HG03175 (cell line): ENCODE measurements at regions not wholly inside any gene's neighbourhood (a gene's known extent, or its start where the extent isn't known, plus 50 kb on each side); places are given as distances from the start of the nearest gene placed in this dataset.

Experiments used
- ATAC-seq: cut with Tn5 transposase; IDR thresholded peaks from one replicate; pipeline ENCODE4 v1.9.1; 2021; ENCODE audit warnings: mild to moderate bottlenecking, moderate library complexity; ENCODE audit not compliant: unreplicated experiment

GRCh38 chr13:53466576-53466975 lies 438.0 kb downstream of the OLFM4 start:
- ATAC-seq: no peak

- no peak for ATAC-seq
Observed at GRCh38 chr13:53473397-53473796, 444.8 kb downstream of the OLFM4 start.

- ATAC-seq: no peak
Observed at GRCh38 chr13:53474878-53475277, 446.3 kb downstream of the OLFM4 start.

GRCh38 chr13:53490752-53491151 lies 462.1 kb downstream of the OLFM4 start:
- ATAC-seq: no peak

GRCh38 chr13:53494406-53494805 lies 465.8 kb downstream of the OLFM4 start:
- ATAC-seq: no peak

- ATAC-seq: no peak
Observed at GRCh38 chr13:53499576-53500133, 471.0 kb downstream of the OLFM4 start.

- ATAC-seq: peak; percentile 66
Observed at GRCh38 chr13:53501387-53501786, 472.8 kb downstream of the OLFM4 start.

GRCh38 chr13:53507741-53508140 lies 479.1 kb downstream of the OLFM4 start:
- ATAC-seq: no peak

GRCh38 chr13:53512635-53513034 lies 484.0 kb downstream of the OLFM4 start:
- no peak for ATAC-seq

- no peak for ATAC-seq
Observed at GRCh38 chr13:53513226-53513625, 484.6 kb downstream of the OLFM4 start.

- ATAC-seq: no peak
Observed at GRCh38 chr13:53520132-53520531, 491.5 kb downstream of the OLFM4 start.

GRCh38 chr13:53522034-53522433 lies 493.4 kb downstream of the OLFM4 start:
- no peak for ATAC-seq

GRCh38 chr13:53537586-53537985 lies 509.0 kb downstream of the OLFM4 start:
- ATAC-seq: no peak

- ATAC-seq: no peak
Observed at GRCh38 chr13:53545340-53545941, 516.8 kb downstream of the OLFM4 start.

- no peak for ATAC-seq
Observed at GRCh38 chr13:53560556-53560955, 531.9 kb downstream of the OLFM4 start.

- ATAC-seq: no peak
Observed at GRCh38 chr13:53562419-53562818, 533.8 kb downstream of the OLFM4 start.

GRCh38 chr13:53568491-53568890 lies 539.9 kb downstream of the OLFM4 start:
- no peak for ATAC-seq

GRCh38 chr13:53569453-53569852 lies 540.8 kb downstream of the OLFM4 start:
- no peak for ATAC-seq

GRCh38 chr13:53601113-53601512 lies 572.5 kb downstream of the OLFM4 start:
- ATAC-seq: no peak

- ATAC-seq: no peak
Observed at GRCh38 chr13:53605326-53605725, 576.7 kb downstream of the OLFM4 start.

GRCh38 chr13:53612200-53612599 lies 583.6 kb downstream of the OLFM4 start:
- peak; percentile 46 for ATAC-seq

GRCh38 chr13:53622456-53622855 lies 593.8 kb downstream of the OLFM4 start:
- ATAC-seq: no peak

GRCh38 chr13:53623146-53623545 lies 594.5 kb downstream of the OLFM4 start:
- ATAC-seq: no peak
